ENCODE measurements at regions not wholly inside any gene's neighbourhood (a gene's known extent, or its start where the extent isn't known, plus 50 kb on each side); places are given as distances from the start of the nearest gene placed in this dataset.

DNA sequence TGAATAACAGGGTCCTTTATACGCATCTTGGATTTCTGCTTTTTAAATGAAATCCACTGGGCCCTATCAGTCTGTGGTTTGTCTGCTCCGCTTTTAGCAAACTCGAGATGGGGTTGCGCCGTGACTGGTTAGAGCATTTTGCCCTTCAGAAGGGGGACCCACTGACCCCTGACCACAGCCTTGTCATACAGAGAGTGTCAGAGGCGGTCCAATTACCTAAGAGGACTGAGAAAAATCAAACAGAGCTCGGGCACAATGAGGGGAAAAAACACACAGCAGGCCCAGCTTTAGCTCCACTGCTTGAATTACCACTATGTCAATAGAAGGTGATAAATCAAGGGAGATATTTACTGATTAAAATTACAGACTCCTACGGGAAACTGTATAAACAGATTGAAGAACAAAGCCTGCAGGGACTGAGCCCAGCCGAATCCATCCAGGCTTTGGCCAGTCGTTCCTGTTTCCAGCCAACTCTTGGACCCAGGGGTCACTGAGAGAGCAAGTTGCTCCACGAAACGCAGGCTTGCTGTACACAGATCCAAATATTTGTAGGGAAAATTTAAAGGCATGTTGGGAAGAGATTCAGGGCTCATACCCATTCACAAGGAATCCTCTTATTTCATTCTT lies 131.9 kb upstream of the ZFHX3 start:
- dilution Hi-C loops (cut with HindIII; ENCODE audit: low sequenced_read_pairs, unreplicated experiment) (no loop called here), in situ Hi-C loops (cut with MboI; ENCODE audit: low sequenced_read_pairs) (no loop called here), intact Hi-C loops (cut with micrococcal nuclease) (loop anchor here (5.0 kb wide), 1 partner anchor 303 kb away; no protein-coding TSS in a partner anchor)
- Histone ChIP-seq H2BK20ac (ENCODE audit: low read depth, low read length) (no peak overlapping the region), H2BK5ac (ENCODE audit: low read depth, low read length, poor library complexity, severe bottlenecking) (no peak overlapping the region), H3K4me2 (ENCODE audit: low read depth, low read length) (no peak overlapping the region), H3K4me1 (ENCODE audit: control insufficient read depth, insufficient read depth, low read length) (no peaks in the 10 kb centered on the region), H4K91ac (ENCODE audit: insufficient read depth, low read depth, low read length) (no peak overlapping the region), H3K14ac (replicated peaks; ENCODE audit: low read depth, low read length) (no peak overlapping the region), H3K27me3 (ENCODE audit: control insufficient read depth, insufficient read depth, low read length) (no peaks in the 10 kb centered on the region; the same call in 1 of the 2 replicates), H3K9me1 (ENCODE audit: insufficient read depth, low read length) (no peaks in the 10 kb centered on the region), H2AK5ac (ENCODE audit: low read depth, low read length) (no peak overlapping the region), H3K4ac (ENCODE audit: low read depth, low read length) (no peak overlapping the region), H3K18ac (ENCODE audit: low read depth, low read length) (no peak overlapping the region), H3K9ac (ENCODE audit: low read depth, low read length) (no peak overlapping the region), H3K36me3 (ENCODE audit: control insufficient read depth, insufficient read depth, low read length) (no peaks in the 10 kb centered on the region), H2AFZ (replicated peaks; ENCODE audit: low read length, poor library complexity) (no peak overlapping the region), H2BK15ac (ENCODE audit: low read depth, low read length) (no peak overlapping the region), H2BK120ac (ENCODE audit: low read depth, low read length) (no peak overlapping the region), H3K23ac (ENCODE audit: low read depth, low read length) (no peak overlapping the region), H3K27ac (ENCODE audit: insufficient read depth, low read length) (no peak overlapping the region), H3K56ac (ENCODE audit: extremely low read depth, insufficient read depth, low read length) (no peak overlapping the region), H4K20me1 (ENCODE audit: insufficient read depth, low read length) (no peaks in the 10 kb centered on the region), H4K5ac (ENCODE audit: low read depth, low read length) (no peak overlapping the region), H3K9me3 (ENCODE audit: control insufficient read depth, insufficient read depth, low read length) (no peaks in the 10 kb centered on the region), H3K4me3 (ENCODE audit: insufficient read depth, low read depth, low read length) (no peak overlapping the region), H2AK9ac (replicated peaks; ENCODE audit: low read depth, low read length, poor library complexity) (no peak overlapping the region), H4K8ac (ENCODE audit: low read depth in 2 of 2, low read length in 2 of 2) (no peak overlapping the region), H3K79me1 (ENCODE audit: low read depth in 1 of 2, low read length in 2 of 2) (no peaks in the 10 kb centered on the region)
- DNase-seq: no peak
- no peak for ATAC-seq (ENCODE audit: low read depth)
- BruUV-seq (replicated peaks): no TSS peak
- TF ChIP-seq MXI1 (IDR thresholded peaks at IDR 0.05; ENCODE audit: borderline replicate concordance, low read depth, low read length): no peak
- no peak for TF ChIP-seq FOS (IDR thresholded peaks at IDR 0.05; ENCODE audit: low read depth, low read length)
- TF ChIP-seq POLR2A (IDR thresholded peaks at IDR 0.05; ENCODE audit: low read depth, low read length): no peak
- TF ChIP-seq SMC3 (IDR thresholded peaks at IDR 0.05; ENCODE audit: low read depth, low read length): no peak
- no peak for TF ChIP-seq RAD21 (IDR thresholded peaks at IDR 0.05; ENCODE audit: low read length)
- TF ChIP-seq, protein P1, sequence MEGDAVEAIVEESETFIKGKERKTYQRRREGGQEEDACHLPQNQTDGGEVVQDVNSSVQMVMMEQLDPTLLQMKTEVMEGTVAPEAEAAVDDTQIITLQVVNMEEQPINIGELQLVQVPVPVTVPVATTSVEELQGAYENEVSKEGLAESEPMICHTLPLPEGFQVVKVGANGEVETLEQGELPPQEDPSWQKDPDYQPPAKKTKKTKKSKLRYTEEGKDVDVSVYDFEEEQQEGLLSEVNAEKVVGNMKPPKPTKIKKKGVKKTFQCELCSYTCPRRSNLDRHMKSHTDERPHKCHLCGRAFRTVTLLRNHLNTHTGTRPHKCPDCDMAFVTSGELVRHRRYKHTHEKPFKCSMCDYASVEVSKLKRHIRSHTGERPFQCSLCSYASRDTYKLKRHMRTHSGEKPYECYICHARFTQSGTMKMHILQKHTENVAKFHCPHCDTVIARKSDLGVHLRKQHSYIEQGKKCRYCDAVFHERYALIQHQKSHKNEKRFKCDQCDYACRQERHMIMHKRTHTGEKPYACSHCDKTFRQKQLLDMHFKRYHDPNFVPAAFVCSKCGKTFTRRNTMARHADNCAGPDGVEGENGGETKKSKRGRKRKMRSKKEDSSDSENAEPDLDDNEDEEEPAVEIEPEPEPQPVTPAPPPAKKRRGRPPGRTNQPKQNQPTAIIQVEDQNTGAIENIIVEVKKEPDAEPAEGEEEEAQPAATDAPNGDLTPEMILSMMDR (conservative IDR thresholded peaks at IDR 0.05; ENCODE audit: low read depth, low read length): no peak
- TF ChIP-seq NFE2L2 (IDR thresholded peaks at IDR 0.05; ENCODE audit: low read depth, low read length): no peak
- no peak for TF ChIP-seq ELK1 (IDR thresholded peaks at IDR 0.05; ENCODE audit: borderline replicate concordance, low read depth, low read length)
- TF ChIP-seq RFX5 (IDR thresholded peaks at IDR 0.05; ENCODE audit: low read depth, low read length): no peak
- no peak for TF ChIP-seq MAZ (IDR thresholded peaks at IDR 0.05; ENCODE audit: borderline replicate concordance, low read depth, low read length)
- TF ChIP-seq RCOR1 (IDR thresholded peaks at IDR 0.05; ENCODE audit: insufficient replicate concordance, low read length): no peak
- no peak for TF ChIP-seq CHD1 (IDR thresholded peaks at IDR 0.05; ENCODE audit: low read depth, low read length)
- no peak for TF ChIP-seq MAFK (IDR thresholded peaks at IDR 0.05; ENCODE audit: low read depth, low read length)
- no peak for TF ChIP-seq BHLHE40 (IDR thresholded peaks at IDR 0.05; ENCODE audit: low read depth, low read length)
- no peak for TF ChIP-seq CEBPB (IDR thresholded peaks at IDR 0.05; ENCODE audit: low read depth, low read length)
- TF ChIP-seq, protein P2, sequence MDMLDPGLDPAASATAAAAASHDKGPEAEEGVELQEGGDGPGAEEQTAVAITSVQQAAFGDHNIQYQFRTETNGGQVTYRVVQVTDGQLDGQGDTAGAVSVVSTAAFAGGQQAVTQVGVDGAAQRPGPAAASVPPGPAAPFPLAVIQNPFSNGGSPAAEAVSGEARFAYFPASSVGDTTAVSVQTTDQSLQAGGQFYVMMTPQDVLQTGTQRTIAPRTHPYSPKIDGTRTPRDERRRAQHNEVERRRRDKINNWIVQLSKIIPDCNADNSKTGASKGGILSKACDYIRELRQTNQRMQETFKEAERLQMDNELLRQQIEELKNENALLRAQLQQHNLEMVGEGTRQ (IDR thresholded peaks at IDR 0.05; ENCODE audit: low read depth, low read length): no peak
- 40% methylated on average over 2 of the region's 12 CpGs; no CpG with 5 or more reads in 1 of the 2 experiments for WGBS, 2 experiments (ENCODE audit: extremely low coverage in 2 of 2, insufficient read length in 1 of 2)
- ChIA-PET POLR2A (ENCODE audit: unreplicated experiment) (no interaction called here), CTCF (no interaction called here)
